K562 (cell line): ENCODE measurements at regions not wholly inside any gene's neighbourhood (a gene's known extent, or its start where the extent isn't known, plus 50 kb on each side); places are given as distances from the start of the nearest gene placed in this dataset.

Experiments
- PHB2 ChIP-seq: fragments of 450-650 bp; IDR thresholded peaks from 2 replicates; pipeline ENCODE4 v1.6.1; 2017; ENCODE audit warnings: low read depth
- REST ChIP-seq, 2 experiments: fragments of 450-650 bp; formaldehyde crosslinking in 1 of 2; IDR thresholded peaks; 2 replicates each; pipeline versions ENCODE4 v1.4.0 to v1.6.1; 2014 to 2020; ENCODE audit warnings: mild to moderate bottlenecking in 2 of 2, borderline replicate concordance in 1 of 2, low read depth in 1 of 2
- ZNF23 ChIP-seq: fragments of 250-450 bp; sonication (Bioruptor Pico); IDR thresholded peaks from 2 replicates; pipeline ENCODE4 v1.4.0; 2020; ENCODE audit warnings: mild to moderate bottlenecking
- TF ChIP-seq, protein P1 (sequence below): IDR thresholded peaks from 2 replicates; pipeline ENCODE4 v1.6.1; 2014; ENCODE audit warnings: antibody characterized with exemption

DNA sequence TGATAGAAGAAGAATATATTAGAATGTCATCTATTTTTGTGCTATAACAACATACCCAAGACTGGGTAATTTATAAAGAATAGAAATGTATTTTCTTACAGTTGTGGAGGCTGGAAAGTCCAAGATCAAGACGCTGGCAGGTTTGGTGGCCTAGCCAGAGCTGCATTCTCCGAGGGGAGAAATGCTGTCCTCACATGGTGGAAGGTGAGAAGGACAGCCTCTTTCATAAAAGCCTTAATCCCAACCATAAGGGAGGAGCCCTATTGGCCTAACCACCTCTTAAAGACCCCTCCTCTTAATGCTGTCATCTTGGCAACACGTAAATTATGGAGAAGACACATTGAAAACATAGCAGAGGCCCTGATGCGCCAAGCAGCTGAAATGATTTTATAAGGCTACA is 60.1 kb upstream of the KAZN start (continued):
- peak; percentile 64; the same call in 1 of the 2 replicates for TF ChIP-seq REST (IDR thresholded peaks at IDR 0.05; ENCODE audit: borderline replicate concordance)
- TF ChIP-seq REST (CRISPR knock-in tag; IDR thresholded peaks at IDR 0.05; ENCODE audit: low read depth), result no peak
- TF ChIP-seq, protein P1, sequence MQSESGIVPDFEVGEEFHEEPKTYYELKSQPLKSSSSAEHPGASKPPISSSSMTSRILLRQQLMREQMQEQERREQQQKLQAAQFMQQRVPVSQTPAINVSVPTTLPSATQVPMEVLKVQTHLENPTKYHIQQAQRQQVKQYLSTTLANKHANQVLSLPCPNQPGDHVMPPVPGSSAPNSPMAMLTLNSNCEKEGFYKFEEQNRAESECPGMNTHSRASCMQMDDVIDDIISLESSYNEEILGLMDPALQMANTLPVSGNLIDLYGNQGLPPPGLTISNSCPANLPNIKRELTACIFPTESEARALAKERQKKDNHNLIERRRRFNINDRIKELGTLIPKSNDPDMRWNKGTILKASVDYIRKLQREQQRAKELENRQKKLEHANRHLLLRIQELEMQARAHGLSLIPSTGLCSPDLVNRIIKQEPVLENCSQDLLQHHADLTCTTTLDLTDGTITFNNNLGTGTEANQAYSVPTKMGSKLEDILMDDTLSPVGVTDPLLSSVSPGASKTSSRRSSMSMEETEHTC, result no peak
- no peak for TF ChIP-seq ZNF23
- TF ChIP-seq PHB2, result no peak
